ENCODE measurements at regions not wholly inside any gene's neighbourhood (a gene's known extent, or its start where the extent isn't known, plus 50 kb on each side); places are given as distances from the start of the nearest gene placed in this dataset.

GRCh38 chr5:145681216-145681615, 153.9 kb downstream of the PRELID2 start:
- Histone ChIP-seq H3K4me3 (no peak overlapping the region), H3K9me3 (no peaks in the 10 kb centered on the region), H3K27ac (no peak overlapping the region), H3K4me2 (no peak overlapping the region), H3K4me1 (peaks cover 4% of the 10 kb centered on the region; the same call in 1 of the 3 replicates)
- TF ChIP-seq RNF2 (IDR thresholded peaks at IDR 0.05; ENCODE audit: borderline replicate concordance, low read depth) = no peak
- TF ChIP-seq SREBF2 (IDR thresholded peaks at IDR 0.05) = no peak
- TF ChIP-seq EHF (CRISPR knock-in tag; IDR thresholded peaks at IDR 0.05) = no peak
- no peak for TF ChIP-seq CBX8 (IDR thresholded peaks at IDR 0.05)
- no peak for TF ChIP-seq JUNB (IDR thresholded peaks at IDR 0.05)
- TF ChIP-seq RARB (CRISPR knock-in tag; IDR thresholded peaks at IDR 0.05) = no peak
- no peak for TF ChIP-seq E2F6 (IDR thresholded peaks at IDR 0.05; ENCODE audit: borderline replicate concordance, low read depth)
- no peak for TF ChIP-seq JUN (IDR thresholded peaks at IDR 0.05)
- TF ChIP-seq SMC3 (IDR thresholded peaks at IDR 0.05) = no peak
- no peak for TF ChIP-seq CBX2 (IDR thresholded peaks at IDR 0.05; ENCODE audit: borderline replicate concordance, low read depth)
- TF ChIP-seq POLR2A (IDR thresholded peaks at IDR 0.05; ENCODE audit: low read length) = no peak
- TF ChIP-seq KDM5A (IDR thresholded peaks at IDR 0.05) = no peak
- no peak for TF ChIP-seq MAX (IDR thresholded peaks at IDR 0.05)
- no peak for TF ChIP-seq MAFK (IDR thresholded peaks at IDR 0.05; ENCODE audit: partially characterized antibody)
- no peak for TF ChIP-seq CEBPB (IDR thresholded peaks at IDR 0.05)
- no peak for TF ChIP-seq ESRRA (IDR thresholded peaks at IDR 0.05; ENCODE audit: borderline replicate concordance, low read length)
- TF ChIP-seq MAZ (IDR thresholded peaks at IDR 0.05; ENCODE audit: borderline replicate concordance, low read depth, low read length) = no peak
- TF ChIP-seq REST (IDR thresholded peaks at IDR 0.05) = no peak
- DNase-seq (ENCODE audit: low read depth in 1 of 2, low spot score in 1 of 2) (no peak), FAIRE-seq (no peak), ATAC-seq (no peak)
- ChIA-PET CTCF (interaction anchor here (0.7 to 2.6 kb wide), 17 partner anchors 9 to 310 kb away, joined by 3 to 12 read pairs (median 4); no protein-coding TSS in a partner anchor), POLR2A (no interaction called here)
- 63% methylated on average over 1 of the region's 1 CpG for WGBS (ENCODE audit: missing lambda C conversion rate)

- POLR2A ChIA-PET = no interaction called here
- WGBS (ENCODE audit: missing lambda C conversion rate) = 76% methylated on average over 7 of the region's 7 CpGs
- no peaks in the 10 kb centered on the region for H3K9me3 ChIP-seq
- no peak overlapping the region for H3K27ac ChIP-seq
- no peak overlapping the region for H3K4me2 ChIP-seq
- DNase-seq (ENCODE audit: low read depth in 1 of 2, low spot score in 1 of 2) (no peak), FAIRE-seq (no peak), ATAC-seq (no peak)
- no peak overlapping the region for H3K4me3 ChIP-seq
- CTCF ChIA-PET = interaction anchor here (0.8 to 2.6 kb wide), 8 partner anchors 9 to 174 kb away, joined by 3 to 12 read pairs (median 5); no protein-coding TSS in a partner anchor
- TF ChIP-seq REST (IDR thresholded peaks at IDR 0.05) = no peak
- TF ChIP-seq POLR2A (IDR thresholded peaks at IDR 0.05; ENCODE audit: low read length) = no peak
- no peak for TF ChIP-seq EP300 (IDR thresholded peaks at IDR 0.05)
- no peak for TF ChIP-seq TP53 (CRISPR knock-in tag; IDR thresholded peaks at IDR 0.05)
- TF ChIP-seq HDAC2 (IDR thresholded peaks at IDR 0.05) = no peak
- no peak for TF ChIP-seq HOXB13 (CRISPR knock-in tag; IDR thresholded peaks at IDR 0.05; ENCODE audit: low read depth)
- no peak for TF ChIP-seq MAZ (IDR thresholded peaks at IDR 0.05; ENCODE audit: borderline replicate concordance, low read depth, low read length)
- no peak for TF ChIP-seq ZFP36 (IDR thresholded peaks at IDR 0.05; ENCODE audit: borderline replicate concordance, partially characterized antibody)
- no peak for TF ChIP-seq ESRRA (IDR thresholded peaks at IDR 0.05; ENCODE audit: borderline replicate concordance, low read length)
- TF ChIP-seq ZNF302 (CRISPR knock-in tag; IDR thresholded peaks at IDR 0.05) = no peak
- no peak for TF ChIP-seq FOSB (CRISPR knock-in tag; IDR thresholded peaks at IDR 0.05)
- peaks cover 4% of the 10 kb centered on the region; the same call in 1 of the 3 replicates for H3K4me1 ChIP-seq
Observed at GRCh38 chr5:145680767-145681166, 154.4 kb downstream of the PRELID2 start.

Data from A549 (cell line).